Suprapubic skin (tissue), 4 donors: ENCODE measurements at regions not wholly inside any gene's neighbourhood (a gene's known extent, or its start where the extent isn't known, plus 50 kb on each side); places are given as distances from the start of the nearest gene placed in this dataset.

ENCODE experiments used
- DNase-seq, 2 donors: peaks; one replicate each; pipeline ENCODE4 v3.0.0-alpha.2; 2019; ENCODE audit warnings: low spot score in 2 of 2
- H3K27ac ChIP-seq: fragments of 200-600 bp; sonication (generic); one replicate; pipeline ENCODE4 v1.5.1; 2019
- H3K27me3 ChIP-seq: fragments of 200-600 bp; sonication (generic); one replicate; pipeline ENCODE4 v1.5.1; 2019
- H3K36me3 ChIP-seq: fragments of 200-600 bp; sonication (generic); one replicate; pipeline ENCODE4 v1.5.1; 2019
- H3K4me1 ChIP-seq: fragments of 200-600 bp; sonication (generic); one replicate; pipeline ENCODE4 v1.5.1; 2019
- H3K4me3 ChIP-seq: fragments of 200-600 bp; sonication (generic); one replicate; pipeline ENCODE4 v1.5.1; 2019; ENCODE audit warnings: mild to moderate bottlenecking
- H3K9me3 ChIP-seq: fragments of 200-600 bp; sonication (generic); one replicate; pipeline ENCODE4 v1.5.1; 2019
- CTCF ChIP-seq, 2 donors: fragments of 200-600 bp in 1 of 2; fragments of 450-650 bp in 1 of 2; sonication (generic) in 1 of 2; IDR thresholded peaks; one replicate each; pipeline ENCODE4 v1.5.1; 2016 to 2019; ENCODE audit warnings: antibody characterized with exemption in 2 of 2, mild to moderate bottlenecking in 1 of 2, moderate library complexity in 1 of 2
- EP300 ChIP-seq: sonication (generic); formaldehyde crosslinking; IDR thresholded peaks from one replicate; pipeline ENCODE4 v1.6.1; 2017; ENCODE audit warnings: antibody characterized with exemption
- POLR2A ChIP-seq, 2 donors: fragments of 450-650 bp; IDR thresholded peaks; one replicate each; pipeline ENCODE4 v1.6.1; 2017; ENCODE audit warnings: antibody characterized with exemption in 2 of 2, mild to moderate bottlenecking in 2 of 2, moderate library complexity in 2 of 2
- POLR2AphosphoS5 ChIP-seq, 3 donors: sonication (generic); formaldehyde crosslinking; IDR thresholded peaks; one replicate each; pipeline ENCODE4 v1.6.1; 2017; ENCODE audit warnings: antibody characterized with exemption in 3 of 3
- WGBS: methylation state at CpG from one replicate; pipeline ENCODE4 v1.1.5; 2018; 5-methylcytosine and 5-hydroxymethylcytosine counted together

GRCh38 chr2:125169022-125169763, 1144.1 kb downstream of the CNTNAP5 start:
- Histone ChIP-seq H3K27ac (no peak overlapping the region), H3K36me3 (no peaks in the 10 kb centered on the region), H3K4me1 (no peaks in the 10 kb centered on the region), H3K4me3 (no peak overlapping the region), H3K9me3 (no peaks in the 10 kb centered on the region), H3K27me3 (no peaks in the 10 kb centered on the region)
- no peak for DNase-seq
- TF ChIP-seq POLR2A (IDR thresholded peaks at IDR 0.05), result no peak
- TF ChIP-seq CTCF (IDR thresholded peaks at IDR 0.05), result no peak
- TF ChIP-seq POLR2AphosphoS5 (IDR thresholded peaks at IDR 0.05), result no peak
- no peak for TF ChIP-seq EP300
- WGBS, result 69% methylated on average over 6 of the region's 6 CpGs

DNA sequence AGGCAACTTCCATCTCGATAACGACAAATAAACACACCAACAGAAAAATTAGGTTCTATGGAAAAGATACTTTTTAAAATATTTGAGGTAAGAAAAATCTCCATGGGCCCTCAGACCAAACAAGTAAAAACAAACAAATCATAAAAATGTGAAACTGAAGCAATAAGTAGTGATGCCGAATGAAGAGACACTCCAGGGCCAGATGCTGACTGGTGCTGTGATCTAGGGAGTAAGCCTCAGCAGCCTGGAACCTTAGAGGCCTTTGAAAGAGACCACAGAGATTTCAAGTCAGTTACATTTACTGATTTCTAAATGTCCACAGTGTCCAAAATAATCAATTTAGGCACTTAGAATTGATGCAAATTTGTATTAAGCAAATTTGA, 1144.7 kb downstream of the CNTNAP5 start:
- Histone ChIP-seq H3K27me3 (no peaks in the 10 kb centered on the region), H3K27ac (no peak overlapping the region), H3K4me3 (no peak overlapping the region), H3K9me3 (no peaks in the 10 kb centered on the region), H3K36me3 (no peaks in the 10 kb centered on the region), H3K4me1 (no peaks in the 10 kb centered on the region)
- 95% methylated on average over 3 of the region's 3 CpGs for WGBS
- DNase-seq, result no peak
- TF ChIP-seq POLR2AphosphoS5 (IDR thresholded peaks at IDR 0.05), result no peak
- no peak for TF ChIP-seq POLR2A (IDR thresholded peaks at IDR 0.05)
- no peak for TF ChIP-seq EP300
- no peak for TF ChIP-seq CTCF (IDR thresholded peaks at IDR 0.05)

DNA sequence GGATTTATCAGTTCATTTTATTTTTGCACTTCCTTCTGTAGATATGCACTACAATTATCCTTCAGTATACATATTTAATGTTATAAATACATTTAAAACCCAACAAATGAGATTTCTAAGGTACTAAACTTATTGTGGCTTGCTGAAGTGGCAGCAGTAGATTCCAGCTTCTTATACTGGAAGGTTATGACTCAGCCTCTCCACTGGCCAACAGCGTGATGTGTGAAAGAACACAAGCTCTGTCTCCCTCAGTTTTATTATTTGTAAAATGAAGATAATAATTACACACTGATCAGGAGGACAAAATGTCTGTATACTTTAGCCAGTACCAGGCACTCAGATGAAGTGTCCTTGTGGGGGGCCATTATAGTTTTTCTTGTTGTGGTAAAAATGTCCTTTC, 1147.1 kb downstream of the CNTNAP5 start:
- WGBS, result 94% methylated on average over 1 of the region's 1 CpG
- H3K4me3 ChIP-seq, result no peak overlapping the region
- no peaks in the 10 kb centered on the region for H3K4me1 ChIP-seq
- no peaks in the 10 kb centered on the region for H3K36me3 ChIP-seq
- no peaks in the 10 kb centered on the region for H3K27me3 ChIP-seq
- no peak for DNase-seq
- H3K27ac ChIP-seq, result no peak overlapping the region
- H3K9me3 ChIP-seq, result peaks cover 5% of the 10 kb centered on the region
- TF ChIP-seq CTCF (IDR thresholded peaks at IDR 0.05) (no peak), EP300 (no peak), POLR2A (IDR thresholded peaks at IDR 0.05) (no peak), POLR2AphosphoS5 (IDR thresholded peaks at IDR 0.05) (no peak)

GRCh38 chr2:125175415-125175814, 1150.3 kb downstream of the CNTNAP5 start:
- Histone ChIP-seq H3K27ac (no peak overlapping the region), H3K4me1 (no peaks in the 10 kb centered on the region), H3K27me3 (no peaks in the 10 kb centered on the region), H3K36me3 (no peaks in the 10 kb centered on the region), H3K9me3 (peaks cover 5% of the 10 kb centered on the region), H3K4me3 (no peak overlapping the region)
- WGBS, result 71% methylated on average over 1 of the region's 1 CpG
- no peak for DNase-seq
- TF ChIP-seq EP300 (no peak), POLR2A (IDR thresholded peaks at IDR 0.05) (no peak), POLR2AphosphoS5 (IDR thresholded peaks at IDR 0.05) (no peak), CTCF (IDR thresholded peaks at IDR 0.05) (no peak)

- 54% methylated on average over 5 of the region's 5 CpGs for WGBS
- no peak for DNase-seq
Observed at GRCh38 chr2:125185691-125186270, 1160.7 kb downstream of the CNTNAP5 start.

More at GRCh38 chr2:125185691-125186270, 1160.7 kb downstream of the CNTNAP5 start:
- no peaks in the 10 kb centered on the region for H3K36me3 ChIP-seq
- TF ChIP-seq CTCF (IDR thresholded peaks at IDR 0.05) (no peak), POLR2A (IDR thresholded peaks at IDR 0.05) (no peak), EP300 (no peak), POLR2AphosphoS5 (IDR thresholded peaks at IDR 0.05) (no peak)
- H3K4me1 ChIP-seq, result no peaks in the 10 kb centered on the region
- H3K27ac ChIP-seq, result no peak overlapping the region
- no peaks in the 10 kb centered on the region for H3K27me3 ChIP-seq
- no peaks in the 10 kb centered on the region for H3K9me3 ChIP-seq
- H3K4me3 ChIP-seq, result no peak overlapping the region
